GM18907 (cell line): ENCODE measurements at regions not wholly inside any gene's neighbourhood (a gene's known extent, or its start where the extent isn't known, plus 50 kb on each side); places are given as distances from the start of the nearest gene placed in this dataset.
"Not testable (repeated sequence)": the region's sequence is repeated elsewhere in the genome, so short reads cannot be mapped to it uniquely, and the experiment has no call there.

Source experiments
- ATAC-seq: cut with Tn5 transposase; IDR thresholded peaks from one replicate; pipeline ENCODE4 v1.9.1; 2021; ENCODE audit warnings: mild to moderate bottlenecking, moderate library complexity; ENCODE audit not compliant: unreplicated experiment

DNA sequence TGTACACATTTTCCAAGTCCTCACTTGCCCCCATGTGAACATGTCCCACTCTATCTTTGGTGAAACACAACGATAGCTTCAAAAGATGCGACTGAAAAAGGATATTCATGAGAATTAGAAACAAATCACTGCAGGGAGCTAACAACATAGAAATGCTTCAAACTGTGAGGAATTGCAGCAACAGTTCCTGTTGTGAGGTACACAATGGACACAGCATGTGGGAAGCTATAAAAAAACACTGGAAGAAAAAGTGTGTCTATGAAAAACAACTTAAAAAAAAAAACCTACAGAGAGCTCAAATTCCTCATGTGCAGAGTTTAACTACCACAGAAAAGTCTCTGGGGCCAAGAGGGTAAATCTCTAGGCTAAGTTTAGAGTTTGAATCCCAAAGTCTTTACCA is 51.6 kb upstream of the BLTP1 start:
- ATAC-seq, result no peak

DNA sequence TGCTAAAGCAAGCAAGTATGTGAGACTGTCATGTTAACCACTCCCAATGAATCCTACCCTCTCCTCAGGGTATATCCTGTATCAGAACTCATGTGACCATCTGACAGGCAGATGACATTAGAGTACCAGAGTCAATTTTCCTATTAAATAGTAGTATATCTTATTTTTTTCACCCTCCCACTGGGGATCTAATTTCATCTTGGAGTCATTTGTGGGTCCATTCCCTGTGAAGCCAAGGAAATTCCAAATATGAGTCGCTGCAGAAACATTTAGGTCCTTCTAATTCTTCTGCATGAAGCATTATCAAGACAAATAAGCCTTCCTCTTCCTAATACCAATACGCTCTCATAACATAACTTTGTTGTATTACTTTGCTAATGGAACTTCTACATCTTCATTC is 52.2 kb upstream of the BLTP1 start:
- ATAC-seq, result no peak

DNA sequence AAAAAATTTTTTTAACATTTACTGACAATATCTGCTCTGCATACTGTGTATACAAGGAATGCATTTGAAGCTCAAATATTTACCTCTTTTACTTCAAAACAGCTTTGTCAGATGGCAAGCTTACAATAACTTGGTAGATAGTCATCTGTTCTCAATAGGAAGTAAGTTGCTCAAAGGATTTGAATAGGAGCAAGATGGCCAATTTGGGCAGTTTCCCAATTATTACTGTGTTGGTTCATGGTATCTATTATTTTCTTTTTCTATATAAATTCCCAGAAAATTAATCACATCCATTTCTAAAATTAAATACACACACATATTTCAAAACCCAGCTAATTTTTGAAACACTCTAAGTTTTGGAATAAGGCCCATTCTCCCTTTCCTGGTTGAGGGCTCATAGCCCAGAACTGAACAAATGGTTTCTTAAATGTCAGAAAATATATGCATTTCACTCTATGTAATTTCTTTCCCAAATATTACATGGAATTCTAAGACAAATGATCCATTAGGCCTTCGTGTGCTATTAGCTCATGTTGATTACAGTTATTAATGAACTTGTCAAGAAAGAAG is 60.2 kb upstream of the BLTP1 start:
- ATAC-seq, result no peak

DNA sequence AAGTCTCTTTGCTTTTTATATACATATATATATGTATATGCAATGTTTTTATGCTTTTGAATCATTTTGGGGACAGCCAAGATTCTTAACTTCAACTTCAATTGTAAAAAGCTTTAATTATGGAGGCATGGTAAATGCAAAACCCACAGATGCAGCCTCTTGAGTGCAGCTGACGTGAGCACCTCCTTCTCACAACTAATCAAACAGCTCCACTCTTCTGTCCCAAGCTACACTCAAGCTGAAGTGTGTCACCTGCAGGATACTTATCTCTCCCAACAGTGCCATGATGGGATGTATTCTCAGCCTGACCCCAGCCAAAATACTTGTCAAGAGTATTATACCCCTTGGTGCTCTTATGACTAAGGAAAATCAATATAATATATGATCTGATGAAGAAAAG is 60.7 kb upstream of the BLTP1 start:
- no peak for ATAC-seq

DNA sequence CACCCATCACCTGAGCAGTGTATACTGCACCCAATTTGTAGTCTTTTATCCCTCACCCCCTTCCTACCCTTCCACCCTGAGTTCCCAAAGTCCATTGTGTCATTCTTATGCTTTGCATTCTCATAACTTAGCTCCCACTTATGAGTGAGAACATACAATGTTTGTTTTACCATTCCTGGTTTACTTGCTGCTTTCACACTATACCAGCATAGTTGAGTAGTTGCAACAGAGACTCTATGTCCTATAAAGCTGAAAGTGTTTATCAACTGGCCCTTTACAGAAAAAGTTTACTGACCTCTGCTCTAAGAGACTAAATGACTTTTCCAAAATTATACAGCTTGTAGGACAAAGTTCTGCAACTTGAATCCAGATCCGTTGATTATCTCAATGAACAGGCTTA is 61.1 kb upstream of the BLTP1 start:
- no peak for ATAC-seq

DNA sequence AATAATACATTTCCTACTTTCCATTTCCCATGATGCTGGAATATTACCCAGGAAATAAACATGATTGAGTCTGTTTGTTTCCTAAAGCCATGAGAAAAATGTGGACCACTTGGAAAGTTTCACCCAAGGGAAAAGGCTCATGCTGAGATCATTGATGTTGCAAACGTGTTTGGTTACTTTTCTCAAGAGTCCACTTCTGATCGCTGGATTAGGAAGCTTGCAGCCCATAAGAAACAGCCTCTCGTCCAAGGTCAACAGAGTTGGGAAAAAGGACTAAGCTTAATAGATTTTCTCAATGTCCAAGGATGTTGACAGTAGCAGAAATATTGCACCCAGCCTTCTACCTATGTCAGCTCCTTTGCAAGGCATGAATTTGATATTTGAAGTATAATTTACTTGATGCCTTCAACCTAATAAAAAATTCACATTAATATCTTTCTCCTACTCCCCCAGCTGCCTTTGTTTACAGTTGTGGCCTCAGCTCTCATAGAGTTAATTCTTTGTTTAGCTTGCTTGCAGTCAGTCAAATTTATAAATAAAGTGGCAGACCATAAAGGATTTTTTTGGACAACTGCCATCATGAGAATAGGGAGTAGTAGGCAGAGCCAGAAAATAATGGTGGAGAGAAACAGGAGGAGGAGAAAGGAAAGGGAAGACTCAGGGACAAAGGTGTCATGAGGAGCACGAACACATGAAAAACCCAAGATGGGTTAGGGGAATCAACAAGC is 65.6 kb upstream of the BLTP1 start:
- no peak for ATAC-seq

DNA sequence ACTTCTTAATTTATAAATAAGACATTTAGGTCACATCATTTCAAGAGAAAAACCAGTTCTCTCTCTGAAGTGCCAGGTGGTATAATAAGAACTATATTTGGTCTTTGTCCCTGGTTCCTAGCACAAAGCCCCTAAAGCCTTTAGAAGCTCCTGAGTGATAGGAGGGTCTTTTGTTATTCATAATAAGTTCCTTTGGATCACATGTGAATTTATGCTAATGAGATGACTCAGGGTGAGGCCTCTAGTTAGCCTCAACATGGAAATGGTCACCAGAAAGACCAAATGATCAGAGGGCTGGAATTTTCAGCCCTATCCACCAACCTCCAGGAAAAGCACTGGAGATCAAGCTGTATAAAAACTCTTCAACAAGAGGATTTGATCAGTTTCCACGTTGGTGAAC is 68.1 kb upstream of the BLTP1 start:
- ATAC-seq, result no peak

DNA sequence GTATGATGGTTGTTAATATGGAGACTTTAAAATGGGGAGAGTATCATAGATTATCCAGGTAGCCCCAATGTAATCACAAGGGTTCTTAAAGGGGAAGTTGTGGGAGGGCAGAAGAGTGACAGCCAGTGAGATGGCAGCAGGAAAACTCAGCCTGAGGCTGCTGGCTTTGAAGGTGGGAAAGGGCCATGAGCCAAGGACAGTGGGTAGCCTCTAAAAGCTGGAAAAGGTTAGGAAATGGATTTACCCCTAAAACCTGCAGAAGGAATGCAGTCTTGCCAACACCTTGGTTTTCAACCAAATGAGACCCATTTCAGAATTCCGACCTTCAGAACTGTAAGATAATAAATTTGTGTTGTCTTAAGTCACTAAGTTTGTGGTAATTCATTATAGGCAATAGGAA is 68.8 kb upstream of the BLTP1 start:
- ATAC-seq, result no peak

DNA sequence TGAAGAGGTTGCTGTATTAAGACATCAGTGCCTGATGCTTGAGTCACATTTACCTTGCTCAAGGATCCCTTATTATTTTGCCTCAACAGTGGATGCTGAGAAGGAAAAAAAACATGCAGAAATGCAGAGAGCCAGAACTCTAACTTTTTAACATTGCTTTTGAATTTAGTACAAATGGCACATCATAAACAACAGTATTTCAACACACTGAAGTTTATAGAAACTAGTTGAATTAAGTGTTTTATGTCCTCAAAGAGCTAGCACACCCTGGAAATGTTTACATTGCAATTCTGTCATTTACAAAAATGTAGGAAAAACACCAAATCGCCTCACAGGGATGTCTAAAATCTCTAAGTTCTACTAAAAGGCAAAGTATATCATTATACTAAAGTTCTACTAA is 69.5 kb upstream of the BLTP1 start:
- ATAC-seq, result no peak

DNA sequence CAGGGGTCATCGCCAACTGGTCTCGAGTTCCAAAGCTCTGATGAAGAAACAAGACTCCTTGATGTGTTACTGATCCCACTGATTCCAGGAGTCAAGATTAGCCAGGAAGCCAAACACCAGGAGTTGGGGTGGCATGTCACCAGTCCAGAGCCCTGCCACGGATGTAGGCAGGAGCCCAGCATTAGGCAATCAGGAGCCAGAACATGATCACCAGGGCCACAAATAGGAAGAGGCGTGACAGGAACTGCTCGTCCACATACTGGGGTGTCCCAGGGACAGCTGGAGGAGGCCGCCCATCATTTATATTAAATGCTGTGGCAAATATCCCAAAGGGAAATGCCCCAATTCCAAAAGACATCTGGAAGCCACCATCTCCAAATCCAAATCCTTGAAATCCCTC is 74.5 kb upstream of the BLTP1 start:
- not testable (repeated sequence) for ATAC-seq

DNA sequence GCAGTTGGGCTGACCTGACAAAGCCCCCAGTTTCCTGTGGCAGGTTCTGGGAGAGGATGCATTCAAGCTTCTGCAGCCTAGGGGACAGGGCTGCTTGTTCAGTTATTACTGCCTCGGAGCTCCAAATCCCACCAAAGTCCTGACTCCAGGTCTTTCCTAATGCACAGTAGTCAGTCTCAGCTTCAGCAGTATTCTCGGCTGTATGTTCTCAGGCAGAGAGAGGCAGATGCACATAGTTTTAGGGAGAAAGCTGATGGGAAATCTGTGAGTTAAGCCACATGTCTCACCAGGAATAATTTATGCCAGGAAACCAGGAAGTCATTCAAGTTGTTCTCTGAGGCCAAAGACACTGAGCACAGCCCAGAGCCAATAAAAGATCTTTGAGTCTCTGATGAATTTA is 75.3 kb upstream of the BLTP1 start:
- ATAC-seq, result not testable (repeated sequence)

DNA sequence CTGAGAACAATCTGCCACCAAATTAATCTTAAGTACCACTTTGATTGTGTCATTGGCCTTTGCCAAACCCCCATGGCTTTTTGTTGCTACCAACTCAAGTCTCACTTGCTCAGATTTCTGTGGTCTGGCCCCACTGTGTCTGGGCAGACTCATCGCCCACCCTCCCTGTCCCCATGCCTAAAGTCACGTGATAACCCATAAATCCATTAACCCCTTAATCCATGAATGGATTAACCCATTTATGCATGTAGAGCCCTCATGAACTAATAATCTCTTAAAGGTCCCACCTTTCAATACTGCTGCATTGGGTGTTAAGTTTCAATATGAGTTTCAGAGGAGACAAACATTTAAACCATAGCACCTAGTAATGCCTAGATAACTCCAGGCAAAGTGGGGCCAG is 78.5 kb upstream of the BLTP1 start:
- no peak for ATAC-seq

DNA sequence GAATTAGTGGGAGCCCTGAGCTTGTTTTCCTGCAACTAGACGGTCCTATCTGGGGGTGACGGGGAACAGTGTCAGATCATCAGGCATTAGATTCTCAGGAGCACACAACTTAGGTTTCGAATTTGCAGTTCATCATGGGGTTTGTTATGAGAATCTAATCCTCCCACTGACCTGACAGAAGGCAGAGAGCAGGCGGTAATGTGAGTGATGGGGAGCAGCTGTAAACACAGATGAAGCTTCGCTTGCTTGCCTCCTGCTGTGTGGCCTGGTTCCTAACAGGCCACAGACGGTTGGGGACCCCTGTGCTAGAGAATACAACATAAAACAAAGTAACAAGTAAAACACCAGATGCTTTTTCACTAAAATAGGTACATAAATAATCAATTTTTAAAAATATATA is 86.2 kb upstream of the BLTP1 start:
- ATAC-seq, result no peak

DNA sequence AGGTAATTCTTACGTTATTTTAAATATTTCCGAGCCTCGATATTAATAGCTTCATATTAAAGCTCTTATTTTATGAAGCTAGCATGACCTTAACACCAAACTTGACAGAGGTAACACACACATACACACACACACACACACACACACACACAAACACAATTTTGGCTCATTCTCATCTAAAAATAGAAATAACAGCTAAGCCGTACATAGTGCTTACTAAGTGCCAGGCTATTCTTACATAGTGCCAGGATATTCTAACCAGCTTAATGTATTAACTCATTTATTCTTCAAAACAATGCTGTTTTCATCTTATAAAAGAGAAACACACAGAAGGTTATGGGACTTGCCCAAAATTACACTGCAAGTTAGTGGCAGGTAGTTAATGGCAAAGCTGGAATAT is 87.0 kb upstream of the BLTP1 start:
- no peak for ATAC-seq

DNA sequence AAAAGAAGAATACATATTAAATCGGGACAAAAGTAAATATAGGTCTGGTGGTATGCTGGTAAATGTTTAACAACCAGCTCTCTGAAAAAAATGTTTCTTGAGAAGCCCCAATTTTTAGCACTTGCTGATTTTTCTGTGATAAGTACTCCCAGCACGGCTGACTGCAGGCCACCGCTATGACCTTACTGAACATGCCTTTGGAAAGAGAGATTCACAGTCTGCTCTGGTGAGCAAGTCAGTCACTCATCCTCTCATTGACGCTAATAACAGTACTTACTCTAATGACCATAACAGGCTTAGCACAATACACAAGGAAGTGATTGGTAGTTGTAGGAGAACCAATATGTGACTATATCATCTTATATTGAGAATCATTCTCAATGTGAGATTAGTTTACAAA is 98.9 kb upstream of the BLTP1 start:
- no peak for ATAC-seq

DNA sequence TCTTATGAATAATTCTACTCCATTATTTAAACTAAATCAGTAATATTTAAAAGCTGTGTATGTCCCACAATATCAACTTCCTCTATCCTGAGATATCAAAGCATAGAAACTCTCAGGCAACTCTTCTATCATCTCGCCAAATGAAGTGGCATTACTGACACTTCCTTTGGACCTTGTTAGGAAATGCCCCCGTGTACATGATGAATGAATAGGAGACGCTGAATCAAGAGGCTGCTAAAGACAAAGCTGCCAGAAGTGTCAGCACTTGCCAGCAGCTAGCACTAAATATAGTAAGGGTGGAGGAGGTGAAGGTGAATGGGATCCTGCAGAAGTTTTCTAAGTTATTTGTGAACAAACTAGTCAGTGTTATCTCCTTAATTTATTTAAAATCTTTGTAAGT is 99.5 kb upstream of the BLTP1 start:
- no peak for ATAC-seq

DNA sequence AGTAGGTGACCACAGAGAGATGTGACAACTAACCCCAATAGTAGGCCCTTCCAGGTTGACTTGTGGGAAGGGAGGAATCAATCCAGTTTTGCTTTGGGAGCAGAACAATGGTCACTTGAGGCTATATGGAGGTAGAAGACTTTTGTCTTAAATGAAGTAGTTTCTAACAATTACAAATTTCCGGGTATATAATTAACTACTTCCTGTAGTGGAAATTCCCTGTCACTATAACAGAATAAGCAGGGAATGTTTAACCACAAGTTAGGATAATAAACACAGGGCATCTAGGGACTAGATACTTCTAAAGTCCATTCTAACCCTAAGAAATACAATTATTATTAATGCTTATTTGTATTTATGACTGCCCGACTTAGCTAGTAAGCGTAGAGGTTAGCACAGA is 99.0 kb upstream of the TRPC3 start:
- no peak for ATAC-seq

DNA sequence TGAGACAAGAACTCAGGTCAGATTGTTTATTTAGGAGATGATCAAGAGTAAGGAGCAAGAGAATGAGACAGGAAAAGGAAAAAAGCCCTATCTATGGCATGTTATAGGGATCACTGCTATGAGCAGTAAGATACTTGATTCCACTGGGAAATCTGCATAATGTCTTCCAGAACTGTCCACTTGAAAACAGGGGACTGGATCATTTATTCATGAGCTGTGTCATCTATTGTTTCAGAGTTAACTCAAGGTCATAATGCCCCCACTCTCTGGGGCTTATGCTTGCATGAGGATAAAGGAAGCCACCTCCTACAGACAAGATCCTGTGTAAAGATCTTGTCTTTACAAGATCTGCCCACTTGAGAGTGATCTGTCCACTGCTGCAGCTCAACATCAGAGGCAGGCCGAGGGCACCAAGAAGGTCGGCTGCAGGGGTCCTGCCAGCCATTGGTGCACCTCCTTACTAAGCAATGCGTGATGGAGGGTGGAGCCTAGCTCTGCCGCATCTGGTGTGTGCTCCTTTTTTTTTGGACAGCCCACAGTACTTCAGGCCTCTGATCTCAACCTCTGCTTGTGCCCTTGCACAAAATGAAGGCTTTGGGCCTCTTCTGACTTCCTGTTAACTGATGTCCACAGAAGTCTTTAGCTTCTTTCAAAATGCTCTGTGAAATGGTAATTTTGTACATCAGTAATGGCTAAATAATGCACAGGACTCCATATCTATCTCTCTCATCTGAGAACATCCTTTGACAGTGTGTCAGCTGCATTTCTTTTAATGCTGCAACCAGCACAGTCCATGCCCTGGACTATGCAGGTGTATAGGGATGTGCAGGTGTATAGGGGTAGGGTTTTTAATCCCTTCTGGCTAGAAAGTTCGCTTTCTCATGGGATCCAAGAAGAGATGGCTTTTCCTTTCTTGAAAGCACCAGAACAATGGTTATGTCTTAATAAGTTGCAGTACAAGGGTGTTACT is 95.9 kb upstream of the TRPC3 start:
- no peak for ATAC-seq

DNA sequence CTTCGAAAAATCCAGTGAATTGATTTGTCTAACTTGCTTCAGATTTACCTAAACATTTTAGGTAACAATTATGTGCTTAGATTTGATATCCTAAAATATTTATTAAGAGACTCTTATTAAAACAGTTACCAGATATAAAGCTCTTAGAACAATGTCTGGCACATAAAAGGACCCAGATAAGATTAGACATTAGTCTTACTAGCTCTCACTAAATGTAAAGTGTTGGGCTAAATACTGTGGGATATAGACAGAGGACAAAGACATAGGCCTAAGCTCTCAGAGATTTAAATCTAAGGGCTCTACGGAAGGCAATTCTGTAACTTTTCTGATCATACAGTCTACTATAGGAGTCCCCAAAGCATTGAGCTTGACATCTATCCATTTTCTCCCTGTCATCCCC is 94.4 kb upstream of the TRPC3 start:
- no peak for ATAC-seq

DNA sequence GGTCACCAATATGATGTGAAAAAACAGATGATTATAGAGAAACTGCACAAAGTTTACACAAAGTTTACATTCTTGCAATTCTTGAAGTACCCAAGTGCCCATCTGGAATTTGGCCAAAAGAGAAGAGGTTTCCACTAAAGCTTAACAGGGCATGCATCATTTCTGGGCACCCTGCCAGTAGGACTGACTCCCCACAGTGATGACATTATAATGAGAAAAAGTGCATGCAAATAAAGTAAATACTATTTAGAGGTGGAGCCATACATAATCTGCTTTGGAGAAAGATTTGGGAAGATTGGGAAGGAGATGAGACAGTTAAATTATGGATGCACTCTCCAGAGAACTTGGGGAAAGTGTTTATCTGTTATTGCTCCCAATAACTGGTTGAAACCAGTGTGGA is 93.7 kb upstream of the TRPC3 start:
- ATAC-seq, result no peak

DNA sequence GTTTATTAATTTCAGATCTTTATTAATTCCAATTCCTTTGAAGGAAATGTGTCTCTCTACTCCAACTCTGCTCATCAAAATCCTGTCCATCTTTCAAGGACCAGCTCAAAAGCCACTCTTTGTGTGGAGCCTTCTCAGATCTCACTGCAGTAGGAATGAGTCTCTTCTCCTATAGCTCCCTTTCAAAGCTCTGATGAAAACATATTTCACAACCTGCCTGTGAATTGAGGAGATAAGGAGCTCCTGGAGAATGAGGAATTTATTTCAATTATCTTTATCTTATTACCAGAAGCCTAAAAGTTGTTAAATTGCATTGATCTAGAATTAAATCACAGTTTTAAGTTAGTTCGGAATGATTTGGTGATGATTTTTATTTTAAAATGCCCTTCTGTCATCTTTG is 92.6 kb upstream of the TRPC3 start:
- no peak for ATAC-seq

DNA sequence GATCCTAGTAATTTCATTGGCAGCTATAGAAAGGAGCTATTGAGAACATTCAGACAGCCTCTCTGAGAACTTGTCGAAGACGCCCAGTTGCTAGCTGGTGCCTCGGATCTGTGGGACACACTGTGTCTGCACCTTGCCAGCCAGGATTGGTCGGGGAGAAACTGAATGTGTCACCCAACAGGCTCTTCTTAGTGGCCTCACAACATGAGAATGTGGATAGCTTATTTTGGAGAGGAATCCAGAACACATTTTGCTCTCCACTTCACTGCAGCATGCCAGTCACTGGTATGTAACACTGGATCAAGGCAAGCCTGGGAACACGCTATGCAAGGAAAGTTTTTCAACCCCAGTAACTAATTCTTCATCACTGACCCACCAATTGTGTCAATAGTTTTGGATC is 89.5 kb upstream of the TRPC3 start:
- ATAC-seq, result no peak
